B cell (primary cell): ENCODE measurements at regions not wholly inside any gene's neighbourhood (a gene's known extent, or its start where the extent isn't known, plus 50 kb on each side); places are given as distances from the start of the nearest gene placed in this dataset.

Experiments used
- ATAC-seq: fragments of 200-7000 bp; cut with Tn5 transposase; one replicate; pipeline ENCODE4 v1.10.0; 2021; ENCODE audit warnings: low read depth, mild to moderate bottlenecking, moderate number of reproducible peaks, moderate library complexity
- CTCF ChIA-PET: fragments of 350-600 bp; sonication (Branson Sonifier 250); formaldehyde crosslinking; loops from one replicate; lab custom pipeline; 2021; ENCODE audit warnings: antibody characterized with exemption, inconsistent platforms; lab: Charles Lee
- POLR2A ChIA-PET: fragments of 350-600 bp; sonication (Branson Sonifier 250); formaldehyde crosslinking; loops from one replicate; lab custom pipeline; 2021; ENCODE audit warnings: antibody characterized with exemption; lab: Charles Lee
- DNase-seq: peaks from one replicate; pipeline ENCODE4 v3.0.0; 2013
- H2AFZ ChIP-seq: 2 replicates; pipeline ENCODE4 v1.6.1; 2012; ENCODE audit warnings: mild to moderate bottlenecking, low read depth, low read length; ENCODE audit not compliant: insufficient read depth, poor library complexity, severe bottlenecking
- H3K27ac ChIP-seq, 2 donors: 1 replicate in 1 of 2; 2 replicates in 1 of 2; pipeline ENCODE4 v1.5.1; 2012 to 2013; ENCODE audit warnings: low read length in 2 of 2, mild to moderate bottlenecking in 2 of 2, moderate library complexity in 1 of 2
- H3K27me3 ChIP-seq, 4 experiments: fragments of 200-600 bp in 1 of 4; sonication (generic) in 1 of 4; replicated peaks in 1 of 4; 1 replicate in 2 of 4; 2 replicates in 2 of 4; pipeline versions ENCODE4 v1.6.1 to v1.7.0; 2013 to 2016; ENCODE audit warnings: low read length in 3 of 4, mild to moderate bottlenecking in 2 of 4, mixed read lengths in 1 of 4, moderate library complexity in 1 of 4; ENCODE audit not compliant: insufficient read depth in 4 of 4, control insufficient read depth in 3 of 4; ENCODE audit errors: control extremely low read depth in 1 of 4
- H3K36me3 ChIP-seq, 2 experiments: replicated peaks in 1 of 2; 1 replicate in 1 of 2; 2 replicates in 1 of 2; pipeline versions ENCODE4 v1.6.1 to v1.7.1; 2013; ENCODE audit warnings: low read length in 1 of 2; ENCODE audit not compliant: insufficient read depth in 2 of 2, control insufficient read depth in 1 of 2; ENCODE audit errors: control extremely low read depth in 1 of 2, extremely low read depth in 1 of 2
- H3K4me1 ChIP-seq, 2 donors: fragments of 200-600 bp in 1 of 2; sonication (generic) in 1 of 2; 1 replicate in 1 of 2; 2 replicates in 1 of 2; pipeline versions ENCODE4 v1.5.1 to v1.6.1; 2013 to 2017; ENCODE audit warnings: low read length in 2 of 2; ENCODE audit not compliant: control insufficient read depth in 2 of 2, insufficient read depth in 2 of 2
- H3K4me2 ChIP-seq: replicated peaks from 2 replicates; pipeline ENCODE3; 2012; ENCODE audit warnings: mild to moderate bottlenecking, low read depth, low read length; ENCODE audit not compliant: poor library complexity, severe bottlenecking
- H3K4me3 ChIP-seq, 5 experiments: fragments of 200-600 bp in 1 of 5; sonication (generic) in 1 of 5; 1 replicate in 3 of 5; 2 replicates in 2 of 5; pipeline versions ENCODE4 v1.5.1 to v1.7.0; 2011 to 2016; ENCODE audit warnings: low read length in 4 of 5, mild to moderate bottlenecking in 4 of 5, low read depth in 2 of 5, control low read depth in 1 of 5, moderate library complexity in 1 of 5; ENCODE audit not compliant: insufficient read depth in 1 of 5; ENCODE audit errors: control extremely low read depth in 1 of 5, extremely low read depth in 1 of 5
- H3K79me2 ChIP-seq: fragments of 200-600 bp; sonication (generic); one replicate; pipeline ENCODE4 v1.6.0; 2016; ENCODE audit warnings: low read length; ENCODE audit not compliant: control insufficient read depth, insufficient read depth
- H3K9ac ChIP-seq: fragments of 200-600 bp; sonication (generic); 2 replicates; pipeline ENCODE4 v1.6.1; 2017; ENCODE audit warnings: mild to moderate bottlenecking, low read length, moderate library complexity
- H3K9me3 ChIP-seq, 3 donors: one replicate each; pipeline versions ENCODE4 v1.6.1 to v1.7.1; 2013; ENCODE audit warnings: low read length in 2 of 3; ENCODE audit not compliant: control insufficient read depth in 2 of 3, insufficient read depth in 1 of 3; ENCODE audit errors: control extremely low read depth in 1 of 3
- H4K20me1 ChIP-seq: 2 replicates; pipeline ENCODE4 v1.6.0; 2012; ENCODE audit warnings: mild to moderate bottlenecking, low read length; ENCODE audit not compliant: insufficient read depth, control insufficient read depth, poor library complexity, severe bottlenecking
- H3K27ac Mint-ChIP-seq: one replicate; pipeline ENCODE4 v1.8.0; 2021; ENCODE audit warnings: mixed read lengths
- H3K27me3 Mint-ChIP-seq: one replicate; pipeline ENCODE4 v1.8.0; 2021; ENCODE audit warnings: mixed read lengths
- H3K4me1 Mint-ChIP-seq: one replicate; pipeline ENCODE4 v1.8.0; 2021; ENCODE audit warnings: mixed read lengths
- H3K4me3 Mint-ChIP-seq: one replicate; pipeline ENCODE4 v1.8.0; 2021; ENCODE audit warnings: mixed read lengths
- H3K9me3 Mint-ChIP-seq: one replicate; pipeline ENCODE4 v1.8.0; 2022; ENCODE audit warnings: mixed read lengths; ENCODE audit not compliant: insufficient read depth
- CTCF ChIP-seq: fragments of 200-600 bp; IDR thresholded peaks from one replicate; pipeline ENCODE4 v1.8.0; 2022; ENCODE audit warnings: antibody characterized with exemption, mild to moderate bottlenecking
- EZH2 ChIP-seq: IDR thresholded peaks from 2 replicates; pipeline ENCODE4 v1.6.1; 2012; ENCODE audit warnings: borderline replicate concordance, low read depth, mild to moderate bottlenecking, moderate library complexity, low read length; ENCODE audit not compliant: insufficient read depth, poor library complexity, severe bottlenecking
- WGBS: methylation state at CpG from one replicate; pipeline ENCODE4 v1.1.5; 2013; ENCODE audit warnings: missing lambda C conversion rate; ENCODE audit not compliant: insufficient coverage; 5-methylcytosine and 5-hydroxymethylcytosine counted together
- intact Hi-C: fragments of 100-400 bp; cut with micrococcal nuclease; formaldehyde crosslinking; loops from one replicate; pipeline ENCODE4 v1.10.0; 2022

GRCh38 chr17:63289931-63290330, 156.2 kb downstream of the CYB561 start:
- Histone ChIP-seq H3K4me2 (no peak overlapping the region), H3K9ac (no peak overlapping the region), H3K4me1 (no peaks in the 10 kb centered on the region), H3K9me3 (peaks cover 6 to 15% (median 9%) of the 10 kb centered on the region in 3 donors), H4K20me1 (no peaks in the 10 kb centered on the region), H2AFZ (no peak overlapping the region), H3K27me3 (no peaks in the 10 kb centered on the region), H3K27ac (no peak overlapping the region), H3K4me3 (no peak overlapping the region), H3K36me3 (no peaks in the 10 kb centered on the region), H3K79me2 (no peaks in the 10 kb centered on the region)
- Mint-ChIP-seq H3K9me3 (peaks cover 15% of the 10 kb centered on the region), H3K27ac (no peak overlapping the region), H3K4me1 (no peaks in the 10 kb centered on the region), H3K4me3 (no peak overlapping the region), H3K27me3 (peaks cover 7% of the 10 kb centered on the region)
- intact Hi-C loops, result no loop called here
- ChIA-PET CTCF (no interaction called here), POLR2A (no interaction called here)
- no peak for DNase-seq
- TF ChIP-seq CTCF (no peak), EZH2 (no peak)
- no peak for ATAC-seq
- WGBS, result 100% methylated on average over 1 of the region's 1 CpG

- H3K9ac ChIP-seq, result no peak overlapping the region
- no peak overlapping the region for H2AFZ ChIP-seq
- H3K4me2 ChIP-seq, result no peak overlapping the region
- 100% methylated on average over 1 of the region's 1 CpG for WGBS
- DNase-seq, result no peak
- intact Hi-C loops, result no loop called here
- Mint-ChIP-seq H3K4me1 (no peaks in the 10 kb centered on the region), H3K4me3 (no peak overlapping the region), H3K9me3 (peaks cover 12% of the 10 kb centered on the region), H3K27me3 (peaks cover 7% of the 10 kb centered on the region), H3K27ac (no peak overlapping the region)
- no peaks in the 10 kb centered on the region for H3K36me3 ChIP-seq
- POLR2A ChIA-PET, result no interaction called here
- H3K27me3 ChIP-seq, result no peaks in the 10 kb centered on the region
- no peaks in the 10 kb centered on the region for H3K79me2 ChIP-seq
- H4K20me1 ChIP-seq, result no peaks in the 10 kb centered on the region
- CTCF ChIA-PET, result no interaction called here
- no peak overlapping the region for H3K4me3 ChIP-seq
- no peaks in the 10 kb centered on the region for H3K4me1 ChIP-seq
- no peak for ATAC-seq
- TF ChIP-seq EZH2, result no peak
- TF ChIP-seq CTCF, result no peak
- no peak overlapping the region for H3K27ac ChIP-seq
- H3K9me3 ChIP-seq, result peaks cover 6 to 16% (median 9%) of the 10 kb centered on the region in 3 donors
Observed at GRCh38 chr17:63290351-63290750, 155.8 kb downstream of the CYB561 start.
